ENCODE measurements at regions not wholly inside any gene's neighbourhood (a gene's known extent, or its start where the extent isn't known, plus 50 kb on each side); places are given as distances from the start of the nearest gene placed in this dataset.

DNA sequence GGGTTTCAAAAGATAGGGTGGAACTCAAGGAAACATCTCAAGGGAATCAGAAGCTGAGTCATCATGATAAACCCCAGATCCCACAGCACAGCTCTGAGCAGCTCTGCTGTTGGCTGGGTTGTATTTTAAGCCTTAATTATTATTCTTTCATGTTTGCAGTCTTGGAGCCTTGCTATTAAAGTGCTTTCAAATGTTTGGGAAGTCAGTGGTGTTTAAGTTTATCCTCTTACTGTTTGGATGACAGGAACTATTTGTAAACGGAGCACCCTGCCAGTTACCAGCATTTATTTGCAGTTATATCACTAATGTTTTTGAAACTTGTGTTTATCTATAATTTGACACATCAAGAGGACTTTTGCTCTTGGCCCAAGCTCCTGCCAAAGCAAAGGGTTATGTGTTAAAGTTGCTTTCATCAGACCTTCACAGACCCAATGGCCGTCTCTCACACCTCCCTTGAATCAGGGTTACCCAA lies 141.1 kb upstream of the SPDL1 start:
- no peak overlapping the region for H2AFZ ChIP-seq (ENCODE audit: low read length)

GRCh38 chr5:169440107-169440705 lies 139.3 kb upstream of the SLIT3 start:
- no peaks in the 10 kb centered on the region; a peak in 1 of 5 replicates for H3K27me3 ChIP-seq (ENCODE audit: control insufficient read depth in 1 of 2, insufficient read depth in 2 of 2, low read length in 2 of 2)
- in situ Hi-C loops (cut with HindIII; ENCODE audit: extremely low pct_ligation_motif_present, low pct_unique_long_range_greater_than_20kb), result no loop called here
- WGBS (ENCODE audit: low lambda C conversion rate), result 3% methylated on average over 3 of the region's 3 CpGs
- H3K27ac ChIP-seq (ENCODE audit: extremely low read length, insufficient read depth, low read length), result no peak overlapping the region
- no peak for DNase-seq (ENCODE audit: low spot score)
- H3K9ac ChIP-seq (ENCODE audit: insufficient read depth, low read depth, low read length), result no peak overlapping the region
- H3K4me3 ChIP-seq (replicated peaks in 1 of 3; ENCODE audit: insufficient read depth in 1 of 3, low read depth in 2 of 3, low read length in 3 of 3), result no peak overlapping the region
- no peaks in the 10 kb centered on the region for H4K20me1 ChIP-seq (ENCODE audit: insufficient read depth, low read length)
- no peaks in the 10 kb centered on the region for H3K36me3 ChIP-seq (replicated peaks in 1 of 2; ENCODE audit: control insufficient read depth in 1 of 2, insufficient read depth in 2 of 2, low read length in 2 of 2)
- no peak overlapping the region for H2AFZ ChIP-seq (ENCODE audit: low read length)
- no peak for FAIRE-seq
- no peak overlapping the region for H3K4me2 ChIP-seq (ENCODE audit: low read depth, low read length)
- no peak for ATAC-seq
- no peaks in the 10 kb centered on the region for H3K79me2 ChIP-seq (ENCODE audit: insufficient read depth, low read length)
- ChIA-PET CTCF (ENCODE audit: low intra/inter-chr PET ratio, low total read pairs) (no interaction called here), POLR2A (no interaction called here)
- no peaks in the 10 kb centered on the region for H3K9me3 ChIP-seq (ENCODE audit: low read length)
- intact Hi-C loops (cut with micrococcal nuclease; ENCODE audit: unreplicated experiment), result no loop called here
- H3K4me1 ChIP-seq (ENCODE audit: insufficient read depth, low read length), result no peaks in the 10 kb centered on the region
- no TSS peak for BruUV-seq (replicated peaks)
- TF ChIP-seq ZKSCAN1 (IDR thresholded peaks at IDR 0.05; ENCODE audit: low read length) (no peak), KAT8 (CRISPR knock-in tag; IDR thresholded peaks at IDR 0.05) (no peak), SMARCE1 (IDR thresholded peaks at IDR 0.05; ENCODE audit: borderline replicate concordance) (no peak), ZSCAN22 (CRISPR knock-in tag; IDR thresholded peaks at IDR 0.05) (no peak), ZNF12 (CRISPR knock-in tag; IDR thresholded peaks at IDR 0.05) (no peak)
- TF ChIP-seq, protein P1, sequence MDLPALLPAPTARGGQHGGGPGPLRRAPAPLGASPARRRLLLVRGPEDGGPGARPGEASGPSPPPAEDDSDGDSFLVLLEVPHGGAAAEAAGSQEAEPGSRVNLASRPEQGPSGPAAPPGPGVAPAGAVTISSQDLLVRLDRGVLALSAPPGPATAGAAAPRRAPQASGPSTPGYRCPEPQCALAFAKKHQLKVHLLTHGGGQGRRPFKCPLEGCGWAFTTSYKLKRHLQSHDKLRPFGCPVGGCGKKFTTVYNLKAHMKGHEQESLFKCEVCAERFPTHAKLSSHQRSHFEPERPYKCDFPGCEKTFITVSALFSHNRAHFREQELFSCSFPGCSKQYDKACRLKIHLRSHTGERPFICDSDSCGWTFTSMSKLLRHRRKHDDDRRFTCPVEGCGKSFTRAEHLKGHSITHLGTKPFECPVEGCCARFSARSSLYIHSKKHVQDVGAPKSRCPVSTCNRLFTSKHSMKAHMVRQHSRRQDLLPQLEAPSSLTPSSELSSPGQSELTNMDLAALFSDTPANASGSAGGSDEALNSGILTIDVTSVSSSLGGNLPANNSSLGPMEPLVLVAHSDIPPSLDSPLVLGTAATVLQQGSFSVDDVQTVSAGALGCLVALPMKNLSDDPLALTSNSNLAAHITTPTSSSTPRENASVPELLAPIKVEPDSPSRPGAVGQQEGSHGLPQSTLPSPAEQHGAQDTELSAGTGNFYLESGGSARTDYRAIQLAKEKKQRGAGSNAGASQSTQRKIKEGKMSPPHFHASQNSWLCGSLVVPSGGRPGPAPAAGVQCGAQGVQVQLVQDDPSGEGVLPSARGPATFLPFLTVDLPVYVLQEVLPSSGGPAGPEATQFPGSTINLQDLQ (CRISPR knock-in tag; IDR thresholded peaks at IDR 0.05), result no peak

More for the DNA sequence above, 141.1 kb upstream of the SPDL1 start:
- intact Hi-C loops (cut with micrococcal nuclease; ENCODE audit: unreplicated experiment), result no loop called here
- Histone ChIP-seq H3K9me3 (ENCODE audit: low read length) (no peaks in the 10 kb centered on the region), H3K4me3 (replicated peaks in 1 of 3; ENCODE audit: insufficient read depth in 1 of 3, low read depth in 2 of 3, low read length in 3 of 3) (no peak overlapping the region), H3K27me3 (ENCODE audit: control insufficient read depth in 1 of 2, insufficient read depth in 2 of 2, low read length in 2 of 2) (no peaks in the 10 kb centered on the region), H3K79me2 (ENCODE audit: insufficient read depth, low read length) (no peaks in the 10 kb centered on the region), H3K27ac (ENCODE audit: extremely low read length, insufficient read depth, low read length) (no peak overlapping the region), H3K4me2 (ENCODE audit: low read depth, low read length) (no peak overlapping the region), H3K9ac (ENCODE audit: insufficient read depth, low read depth, low read length) (no peak overlapping the region), H4K20me1 (ENCODE audit: insufficient read depth, low read length) (no peaks in the 10 kb centered on the region), H3K4me1 (ENCODE audit: insufficient read depth, low read length) (no peaks in the 10 kb centered on the region), H3K36me3 (replicated peaks in 1 of 2; ENCODE audit: control insufficient read depth in 1 of 2, insufficient read depth in 2 of 2, low read length in 2 of 2) (no peaks in the 10 kb centered on the region)
- in situ Hi-C loops (cut with HindIII; ENCODE audit: extremely low pct_ligation_motif_present, low pct_unique_long_range_greater_than_20kb), result no loop called here
- BruUV-seq (replicated peaks), result no TSS peak
- FAIRE-seq (no peak), ATAC-seq (no peak), DNase-seq (ENCODE audit: low spot score) (no peak)
- ChIA-PET POLR2A (no interaction called here), CTCF (ENCODE audit: low intra/inter-chr PET ratio, low total read pairs) (no interaction called here)
- 0% methylated on average over 2 of the region's 2 CpGs for WGBS (ENCODE audit: low lambda C conversion rate)
- TF ChIP-seq, protein P2, sequence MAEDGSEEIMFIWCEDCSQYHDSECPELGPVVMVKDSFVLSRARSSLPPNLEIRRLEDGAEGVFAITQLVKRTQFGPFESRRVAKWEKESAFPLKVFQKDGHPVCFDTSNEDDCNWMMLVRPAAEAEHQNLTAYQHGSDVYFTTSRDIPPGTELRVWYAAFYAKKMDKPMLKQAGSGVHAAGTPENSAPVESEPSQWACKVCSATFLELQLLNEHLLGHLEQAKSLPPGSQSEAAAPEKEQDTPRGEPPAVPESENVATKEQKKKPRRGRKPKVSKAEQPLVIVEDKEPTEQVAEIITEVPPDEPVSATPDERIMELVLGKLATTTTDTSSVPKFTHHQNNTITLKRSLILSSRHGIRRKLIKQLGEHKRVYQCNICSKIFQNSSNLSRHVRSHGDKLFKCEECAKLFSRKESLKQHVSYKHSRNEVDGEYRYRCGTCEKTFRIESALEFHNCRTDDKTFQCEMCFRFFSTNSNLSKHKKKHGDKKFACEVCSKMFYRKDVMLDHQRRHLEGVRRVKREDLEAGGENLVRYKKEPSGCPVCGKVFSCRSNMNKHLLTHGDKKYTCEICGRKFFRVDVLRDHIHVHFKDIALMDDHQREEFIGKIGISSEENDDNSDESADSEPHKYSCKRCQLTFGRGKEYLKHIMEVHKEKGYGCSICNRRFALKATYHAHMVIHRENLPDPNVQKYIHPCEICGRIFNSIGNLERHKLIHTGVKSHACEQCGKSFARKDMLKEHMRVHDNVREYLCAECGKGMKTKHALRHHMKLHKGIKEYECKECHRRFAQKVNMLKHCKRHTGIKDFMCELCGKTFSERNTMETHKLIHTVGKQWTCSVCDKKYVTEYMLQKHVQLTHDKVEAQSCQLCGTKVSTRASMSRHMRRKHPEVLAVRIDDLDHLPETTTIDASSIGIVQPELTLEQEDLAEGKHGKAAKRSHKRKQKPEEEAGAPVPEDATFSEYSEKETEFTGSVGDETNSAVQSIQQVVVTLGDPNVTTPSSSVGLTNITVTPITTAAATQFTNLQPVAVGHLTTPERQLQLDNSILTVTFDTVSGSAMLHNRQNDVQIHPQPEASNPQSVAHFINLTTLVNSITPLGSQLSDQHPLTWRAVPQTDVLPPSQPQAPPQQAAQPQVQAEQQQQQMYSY (CRISPR knock-in tag; IDR thresholded peaks at IDR 0.05), result no peak

Measured in HepG2 (cell line).